B cell (primary cell): ENCODE measurements at regions not wholly inside any gene's neighbourhood (a gene's known extent, or its start where the extent isn't known, plus 50 kb on each side); places are given as distances from the start of the nearest gene placed in this dataset.

ENCODE experiments used
- EZH2 ChIP-seq: IDR thresholded peaks from 2 replicates; pipeline ENCODE4 v1.6.1; 2012; ENCODE audit warnings: borderline replicate concordance, low read depth, mild to moderate bottlenecking, moderate library complexity, low read length; ENCODE audit not compliant: insufficient read depth, poor library complexity, severe bottlenecking
- TF ChIP-seq, protein P1 (sequence below): fragments of 200-600 bp; IDR thresholded peaks from one replicate; pipeline ENCODE4 v1.8.0; 2022; ENCODE audit warnings: antibody characterized with exemption, mild to moderate bottlenecking

DNA sequence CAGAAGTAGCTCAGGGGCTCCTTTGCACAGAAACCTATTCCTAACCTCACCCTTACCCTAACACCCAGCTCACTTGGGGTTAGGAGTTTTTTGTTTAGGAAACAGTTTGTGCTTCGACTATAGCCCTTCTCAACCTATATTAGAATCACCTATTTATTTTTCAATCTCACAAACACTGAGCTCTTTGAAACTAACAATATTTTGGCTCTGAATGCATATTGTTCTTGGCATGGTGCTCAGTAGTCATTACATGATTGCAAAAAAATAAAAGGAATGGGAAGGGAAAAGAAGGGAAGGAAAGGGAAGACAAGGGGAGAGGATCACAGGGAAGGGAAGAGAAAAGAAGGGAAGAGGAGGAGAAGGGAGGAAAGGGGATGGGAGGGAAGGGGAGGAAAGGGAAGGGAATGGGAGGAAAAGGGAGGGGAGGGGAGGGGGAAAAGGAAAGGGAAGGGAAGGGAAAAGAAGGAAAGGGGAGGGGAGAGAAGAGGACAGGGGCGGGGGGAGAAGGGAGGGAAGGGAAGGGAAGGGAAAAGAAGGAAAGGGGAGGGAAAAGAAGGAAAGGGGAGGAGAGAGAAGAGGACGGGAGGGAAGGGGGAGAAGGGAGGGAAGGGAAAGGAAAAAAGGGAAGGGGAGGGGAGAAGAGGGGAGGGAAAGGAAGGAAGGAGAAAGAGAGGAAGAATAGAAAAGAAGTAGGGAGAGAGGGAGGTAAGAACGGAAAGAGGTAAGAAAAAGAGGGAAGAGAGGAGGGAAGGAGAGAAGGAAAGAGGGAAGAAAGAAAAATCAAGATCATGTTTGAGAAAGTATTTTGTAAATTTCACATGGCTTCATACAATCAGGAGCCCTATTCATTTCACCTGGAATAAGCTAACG, 484.1 kb upstream of the NFIA start:
- TF ChIP-seq, protein P1, sequence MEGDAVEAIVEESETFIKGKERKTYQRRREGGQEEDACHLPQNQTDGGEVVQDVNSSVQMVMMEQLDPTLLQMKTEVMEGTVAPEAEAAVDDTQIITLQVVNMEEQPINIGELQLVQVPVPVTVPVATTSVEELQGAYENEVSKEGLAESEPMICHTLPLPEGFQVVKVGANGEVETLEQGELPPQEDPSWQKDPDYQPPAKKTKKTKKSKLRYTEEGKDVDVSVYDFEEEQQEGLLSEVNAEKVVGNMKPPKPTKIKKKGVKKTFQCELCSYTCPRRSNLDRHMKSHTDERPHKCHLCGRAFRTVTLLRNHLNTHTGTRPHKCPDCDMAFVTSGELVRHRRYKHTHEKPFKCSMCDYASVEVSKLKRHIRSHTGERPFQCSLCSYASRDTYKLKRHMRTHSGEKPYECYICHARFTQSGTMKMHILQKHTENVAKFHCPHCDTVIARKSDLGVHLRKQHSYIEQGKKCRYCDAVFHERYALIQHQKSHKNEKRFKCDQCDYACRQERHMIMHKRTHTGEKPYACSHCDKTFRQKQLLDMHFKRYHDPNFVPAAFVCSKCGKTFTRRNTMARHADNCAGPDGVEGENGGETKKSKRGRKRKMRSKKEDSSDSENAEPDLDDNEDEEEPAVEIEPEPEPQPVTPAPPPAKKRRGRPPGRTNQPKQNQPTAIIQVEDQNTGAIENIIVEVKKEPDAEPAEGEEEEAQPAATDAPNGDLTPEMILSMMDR, result no peak
- TF ChIP-seq EZH2, result no peak
